Inflammatory macrophage (primary cell): ENCODE measurements at regions not wholly inside any gene's neighbourhood (a gene's known extent, or its start where the extent isn't known, plus 50 kb on each side); places are given as distances from the start of the nearest gene placed in this dataset.

Experiments used
- DNase-seq, 2 donors: peaks; one replicate each; pipeline ENCODE4 v3.0.0-alpha.2; 2020 to 2022

DNA sequence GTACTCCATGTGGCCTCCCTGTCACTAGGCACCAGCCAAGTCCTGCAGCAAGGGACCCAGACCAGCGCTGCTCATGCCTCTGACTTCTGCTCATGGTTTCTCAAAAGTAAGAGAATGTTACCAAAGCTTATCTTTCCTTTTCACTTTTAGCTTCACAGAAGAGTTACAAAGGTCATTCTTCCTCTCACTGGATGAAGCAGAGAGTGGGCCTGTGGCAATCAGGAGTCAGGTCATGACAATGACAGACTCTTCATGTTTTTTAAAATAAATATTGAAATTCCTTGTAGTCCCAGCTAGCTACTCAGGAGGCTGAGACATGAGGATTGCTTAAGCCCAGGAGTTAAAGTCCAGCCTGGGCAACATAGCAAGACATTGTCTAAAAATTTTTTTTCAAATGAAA, 126.1 kb downstream of the OSR1 start:
- no peak for DNase-seq

GRCh38 chr2:19231625-19232024, 126.8 kb downstream of the OSR1 start:
- no peak for DNase-seq

GRCh38 chr2:19230626-19231025, 127.8 kb downstream of the OSR1 start:
- DNase-seq: no peak

DNA sequence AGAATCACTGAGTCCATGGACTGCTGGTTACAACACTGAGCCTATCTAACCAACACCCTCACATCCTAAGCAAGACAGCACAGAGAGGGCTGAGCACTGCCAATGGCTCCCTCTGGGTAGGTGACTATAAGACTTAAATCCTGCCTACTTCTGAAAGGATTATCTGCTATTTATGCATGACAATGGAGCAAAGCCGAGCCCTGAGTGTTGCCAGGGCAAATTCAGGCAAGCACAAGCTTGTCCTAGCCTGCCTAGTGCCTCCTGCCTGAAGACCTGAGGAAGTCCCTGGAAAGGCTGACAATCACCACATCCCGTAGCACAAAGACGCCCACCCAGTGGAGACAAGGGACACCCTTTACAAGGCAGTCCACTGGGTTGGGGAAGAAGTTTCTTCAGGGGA, 129.7 kb downstream of the OSR1 start:
- DNase-seq: no peak

GRCh38 chr2:19228181-19228593, 130.2 kb downstream of the OSR1 start:
- no peak for DNase-seq

DNA sequence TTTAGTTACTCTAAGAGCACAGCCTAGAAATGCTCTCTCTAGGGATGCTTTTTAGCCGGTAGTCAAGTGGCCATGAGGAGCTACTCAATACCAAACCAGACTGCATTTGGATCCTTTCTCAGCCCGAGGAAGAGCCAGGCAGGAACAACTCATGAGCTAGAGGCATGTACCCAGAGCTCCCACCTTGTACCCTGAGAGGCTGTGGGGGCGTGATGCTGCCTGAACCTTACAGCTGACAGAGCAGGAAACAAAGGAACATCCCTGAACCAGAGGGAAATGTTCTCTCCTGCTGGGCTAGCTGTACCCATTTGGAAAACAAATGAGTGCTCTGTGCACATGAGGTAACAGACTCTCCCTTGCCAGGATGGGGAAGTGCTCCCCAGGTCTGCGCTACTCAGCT, 131.6 kb downstream of the OSR1 start:
- no peak for DNase-seq

DNA sequence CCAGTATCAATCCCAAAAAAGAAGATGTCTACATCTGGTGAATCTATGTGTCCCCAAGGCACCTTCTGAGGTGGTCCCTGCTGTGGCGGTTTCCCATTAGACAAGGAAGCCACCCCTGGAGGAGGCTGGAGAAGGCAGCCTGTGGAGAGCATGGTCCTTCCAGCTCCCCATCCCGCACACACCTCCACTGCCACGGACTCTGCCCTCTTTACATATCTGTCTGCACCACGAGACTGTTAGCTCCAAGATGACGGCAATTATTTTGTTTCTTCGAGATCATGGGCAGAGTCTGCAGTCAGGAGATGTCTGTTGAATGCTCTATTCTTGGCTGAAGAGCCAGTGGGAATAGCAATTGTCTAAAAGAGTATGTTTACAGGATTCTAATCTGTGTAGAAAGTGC, 132.0 kb downstream of the OSR1 start:
- no peak for DNase-seq

DNA sequence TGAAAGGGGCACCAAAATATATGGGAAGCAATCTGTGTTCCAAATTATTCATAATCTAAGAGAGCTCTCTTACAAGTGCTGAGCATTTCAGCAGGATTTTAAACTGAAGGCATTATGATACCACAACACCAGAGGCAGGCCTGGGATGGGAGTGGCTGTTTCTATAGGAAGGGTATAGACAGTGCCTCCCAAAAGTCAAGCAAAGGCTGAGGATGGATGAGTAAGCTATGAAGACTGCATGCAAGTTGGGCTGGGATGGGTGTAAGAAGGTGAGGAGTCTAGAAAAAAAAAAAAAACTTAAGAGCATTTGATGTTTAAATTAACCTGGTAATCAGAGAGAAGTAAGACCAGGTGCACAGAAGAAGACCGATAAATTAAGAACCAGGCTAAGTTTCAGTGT, 132.5 kb downstream of the OSR1 start:
- DNase-seq: no peak

GRCh38 chr2:19225126-19225525, 133.3 kb downstream of the OSR1 start:
- no peak for DNase-seq

- no peak for DNase-seq
Observed at GRCh38 chr2:19224486-19224885, 133.9 kb downstream of the OSR1 start.

- no peak for DNase-seq
Observed at GRCh38 chr2:19224011-19224410, 134.4 kb downstream of the OSR1 start.

DNA sequence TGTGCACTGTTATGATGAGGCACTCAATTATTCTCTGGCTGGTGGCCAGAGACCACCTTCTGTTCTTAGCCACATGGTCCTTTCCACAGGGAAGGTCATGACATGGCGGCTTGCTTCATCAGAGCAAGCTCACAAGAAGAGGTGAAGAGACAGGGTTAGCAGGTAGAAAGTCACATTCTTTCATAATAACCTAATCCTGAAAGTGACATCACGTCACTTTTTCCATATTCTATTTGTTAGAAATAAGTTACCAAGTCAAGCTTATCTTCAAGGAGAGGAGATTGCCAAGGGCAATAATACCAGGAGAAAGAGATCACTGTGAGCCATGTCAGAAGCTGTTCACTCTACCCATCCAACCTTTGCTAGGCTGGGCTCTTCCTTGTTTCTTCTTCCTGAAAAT, 139.4 kb downstream of the OSR1 start:
- no peak for DNase-seq

- no peak for DNase-seq
Observed at GRCh38 chr2:19218166-19218565, 140.3 kb downstream of the OSR1 start.

DNA sequence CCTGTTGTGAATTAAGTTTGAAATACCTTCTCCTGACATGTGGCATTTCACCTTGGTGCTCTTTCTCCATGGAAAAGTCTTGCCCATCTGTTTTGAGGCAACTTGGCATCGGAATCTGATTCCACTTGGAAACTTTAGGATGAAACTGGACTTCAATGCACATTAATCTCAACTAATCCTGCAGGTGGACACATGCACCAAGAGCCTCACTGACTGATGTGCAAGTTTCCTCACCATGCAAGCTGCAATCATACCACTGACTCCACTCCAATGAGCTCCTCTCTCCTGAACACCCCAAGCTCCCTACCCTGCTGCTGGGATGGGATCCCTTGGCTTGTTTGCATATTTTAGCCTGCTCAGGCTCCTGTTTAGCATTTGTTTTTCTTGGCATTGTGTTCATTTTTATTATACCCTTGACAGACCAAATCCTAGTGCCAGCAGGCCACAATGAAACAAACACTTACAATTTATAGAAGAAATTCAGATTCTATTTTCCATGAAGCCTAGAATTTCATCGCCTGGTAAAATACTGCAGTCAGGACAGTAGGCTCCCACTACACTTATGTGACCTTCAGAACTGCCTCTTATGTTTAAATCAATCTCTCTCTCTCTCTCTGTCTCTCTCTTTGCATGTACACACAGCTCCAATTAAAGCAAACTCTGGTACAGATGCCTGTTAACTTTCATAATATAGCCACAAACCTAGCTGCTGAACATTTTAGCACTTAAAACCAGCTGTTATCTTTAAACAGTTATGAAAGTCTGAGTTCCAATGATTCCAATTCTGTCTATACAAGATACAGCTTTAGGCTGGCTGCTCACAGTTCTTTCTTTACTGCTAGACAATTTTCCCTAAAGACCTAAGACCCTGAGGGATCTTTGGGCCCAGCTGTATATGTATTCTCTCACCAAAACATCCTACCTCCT, 141.5 kb downstream of the OSR1 start:
- DNase-seq: no peak

DNA sequence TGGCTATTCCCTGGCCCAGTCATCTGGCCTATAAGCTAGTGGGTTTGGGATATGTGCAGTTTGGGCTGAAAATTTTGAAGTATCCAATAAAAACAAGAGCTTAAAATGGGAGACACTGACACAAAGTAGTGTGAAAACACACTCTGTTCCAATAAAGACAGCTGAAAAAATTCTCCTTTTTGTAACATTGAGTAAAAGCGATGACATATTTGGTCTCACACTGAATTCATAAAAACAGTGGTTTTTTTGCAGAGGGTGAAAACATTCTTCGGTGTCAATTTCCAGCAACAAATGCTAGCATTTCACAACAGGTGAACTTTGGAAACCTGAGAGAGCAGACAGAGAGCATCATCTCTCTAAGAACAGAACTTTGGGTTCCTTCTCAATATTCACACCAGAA, 142.2 kb downstream of the OSR1 start:
- no peak for DNase-seq

DNA sequence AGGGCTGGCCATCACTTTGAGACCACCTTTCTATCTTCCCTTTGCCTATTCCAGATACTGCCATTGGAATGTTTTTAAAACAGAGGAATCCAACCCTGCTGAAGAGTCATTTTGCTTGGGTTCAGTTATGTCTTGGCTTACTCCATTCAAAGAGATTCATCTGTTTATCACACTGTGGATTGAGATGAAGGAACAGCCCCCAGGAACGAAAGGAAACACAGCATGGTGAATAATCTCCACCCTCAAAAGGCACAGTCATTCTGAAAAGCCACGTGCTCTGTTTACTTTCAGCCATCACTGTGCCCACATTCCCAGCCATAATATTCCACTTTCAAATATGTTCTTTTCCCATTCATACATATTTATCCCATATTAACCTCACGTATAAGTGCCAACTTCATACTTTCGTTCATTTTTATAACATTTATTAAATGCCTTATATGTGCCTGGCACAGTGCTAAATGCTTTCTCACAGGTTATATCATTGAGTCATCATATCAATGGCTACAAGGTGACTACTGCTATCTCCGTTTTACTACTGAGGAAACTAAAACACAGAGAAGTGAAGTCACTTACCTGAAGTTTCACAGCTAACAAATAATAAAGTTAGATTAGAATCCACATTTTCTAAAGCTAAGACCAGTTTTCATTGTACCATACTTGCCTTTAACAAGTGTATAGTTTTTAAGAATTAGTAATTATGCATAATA, 143.6 kb downstream of the OSR1 start:
- DNase-seq: no peak

DNA sequence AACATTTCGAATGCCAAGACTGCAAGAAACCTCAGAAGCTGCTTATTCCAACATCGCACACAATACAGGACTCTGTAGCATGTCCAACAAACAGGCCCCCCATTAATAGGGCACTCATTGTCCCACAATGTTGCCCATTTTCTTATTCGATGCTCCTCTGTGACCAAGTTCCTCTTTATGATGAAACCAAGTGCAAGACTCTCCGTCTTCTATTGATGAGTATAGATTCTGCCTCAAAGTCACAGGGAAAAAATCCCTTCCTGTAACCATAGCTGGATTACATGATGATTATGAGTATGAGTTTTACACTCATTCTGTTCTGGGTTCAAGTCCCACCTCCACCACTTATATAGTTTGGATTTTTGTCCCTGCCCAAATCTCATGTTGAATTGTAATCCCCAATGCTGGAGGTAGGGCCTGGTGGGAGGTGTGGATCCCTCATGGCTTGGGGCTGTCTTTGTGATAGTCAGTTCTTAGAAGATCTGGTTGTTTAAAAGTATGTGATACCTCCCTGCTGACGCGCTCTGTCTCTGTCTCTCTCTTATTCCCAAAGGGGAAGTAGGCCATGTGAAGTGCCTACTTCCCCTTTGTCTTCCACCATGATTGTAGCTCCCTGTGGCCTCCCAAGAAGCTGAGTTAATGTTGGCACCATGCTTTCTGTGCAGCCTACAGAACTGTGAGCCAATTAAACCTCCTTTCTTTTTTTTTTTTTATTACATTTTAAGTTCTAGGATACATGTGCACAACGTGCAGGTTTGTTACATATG, 148.7 kb downstream of the OSR1 start:
- DNase-seq: peak in 1 of 2 donors; percentile 1

DNA sequence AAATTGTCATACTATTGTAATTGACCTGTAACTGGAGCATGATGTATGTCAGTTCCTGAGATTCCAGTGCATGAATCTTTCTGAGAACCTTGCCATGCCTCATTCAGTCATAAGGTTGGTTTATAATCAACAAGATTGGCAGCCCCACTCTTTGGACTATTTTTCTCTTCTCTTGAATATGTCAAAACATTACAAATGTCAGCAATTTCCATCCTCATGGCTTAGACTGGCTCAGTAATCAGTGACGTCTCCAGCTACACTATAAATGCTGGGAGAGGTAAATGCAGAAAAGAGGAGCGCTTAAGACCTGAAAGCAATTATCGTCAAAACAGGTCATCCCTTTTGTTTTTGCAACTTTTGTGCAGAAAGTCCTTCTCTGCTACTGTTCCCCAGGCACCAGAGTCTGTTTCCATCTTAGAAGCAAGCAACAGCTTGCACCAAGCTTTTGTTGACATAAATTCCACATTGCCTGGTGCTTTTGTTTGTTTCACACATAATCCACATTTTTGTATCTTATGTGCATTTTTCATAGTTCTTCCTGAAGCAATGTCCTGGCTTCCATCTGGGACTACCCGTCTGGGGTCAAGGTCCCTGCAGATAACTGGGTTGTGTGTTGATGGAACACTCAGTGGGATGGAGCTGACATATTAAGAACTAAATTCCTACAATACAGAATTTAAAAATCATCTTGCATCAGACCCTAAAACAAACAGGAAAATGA, 149.8 kb downstream of the OSR1 start:
- no peak for DNase-seq

GRCh38 chr2:19207452-19207851, 151.0 kb downstream of the OSR1 start:
- DNase-seq: no peak

DNA sequence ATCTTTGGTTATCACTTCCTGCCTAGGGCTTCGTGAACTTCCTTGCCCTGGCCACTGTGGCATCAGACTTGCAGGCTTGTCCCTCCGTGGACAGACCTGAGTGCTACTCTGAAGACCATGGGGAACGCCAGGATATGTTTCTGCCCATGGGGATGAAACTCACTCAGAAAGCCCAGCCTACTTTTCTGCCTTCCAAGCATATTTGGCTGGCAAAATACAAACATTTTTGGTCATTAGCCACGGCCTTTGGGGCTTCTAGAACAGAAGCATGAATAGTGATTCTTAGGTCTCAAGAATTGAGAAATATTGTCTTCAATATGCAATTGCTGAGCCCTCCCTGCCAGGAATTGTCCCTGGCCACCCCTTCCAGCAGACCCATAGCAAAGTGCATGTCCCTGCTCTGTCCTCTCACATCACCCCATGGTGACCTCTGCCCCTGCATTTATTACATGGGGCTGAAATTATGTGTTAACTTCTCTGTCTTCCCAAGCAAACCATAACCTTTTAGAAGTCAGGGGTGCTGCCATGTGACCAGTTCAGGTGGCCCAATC, 152.4 kb downstream of the OSR1 start:
- no peak for DNase-seq

DNA sequence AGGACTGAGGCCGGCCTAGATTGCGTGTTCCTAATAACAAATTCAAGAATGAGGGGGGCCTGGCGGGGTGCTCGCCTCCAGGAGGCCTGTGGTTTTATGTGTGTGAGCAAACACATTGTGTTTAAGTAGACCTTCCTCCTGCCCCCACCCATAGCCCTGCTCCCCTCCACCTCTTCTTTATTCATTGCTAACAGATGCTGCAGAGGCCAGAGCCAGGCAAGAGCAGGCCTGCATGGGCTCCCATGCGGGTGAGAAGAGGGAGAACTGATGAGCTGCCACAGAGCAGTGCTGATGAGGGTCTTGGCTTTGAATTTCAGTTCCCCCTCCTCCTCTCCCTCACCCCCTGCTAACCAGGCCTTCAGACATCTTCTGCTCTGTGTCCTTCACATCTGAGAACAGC, 154.6 kb downstream of the OSR1 start:
- no peak for DNase-seq

- DNase-seq: no peak
Observed at GRCh38 chr2:19201911-19202462, 156.4 kb downstream of the OSR1 start.
